Nephron progenitor cell (in vitro differentiated cells): ENCODE measurements at regions not wholly inside any gene's neighbourhood (a gene's known extent, or its start where the extent isn't known, plus 50 kb on each side); places are given as distances from the start of the nearest gene placed in this dataset.
A peak's percentile ranks its signal among the peaks of the same experiment; 100 is the strongest.
"Not testable (repeated sequence)": the region's sequence is repeated elsewhere in the genome, so short reads cannot be mapped to it uniquely, and the experiment has no call there.

Experiments
- DNase-seq: peaks from one replicate; pipeline ENCODE4 v3.0.0; 2021
- H3K27ac Mint-ChIP-seq: 2 replicates; pipeline ENCODE4 v1.8.0; 2021; ENCODE audit warnings: mild to moderate bottlenecking, moderate library complexity, mixed read lengths
- H3K27me3 Mint-ChIP-seq: 2 replicates; pipeline ENCODE4 v1.8.0; 2021; ENCODE audit warnings: mild to moderate bottlenecking, low read depth, mixed read lengths; ENCODE audit not compliant: poor library complexity
- H3K36me3 Mint-ChIP-seq: 2 replicates; pipeline ENCODE4 v1.8.0; 2021; ENCODE audit warnings: low read depth, mixed read lengths
- H3K4me1 Mint-ChIP-seq: 2 replicates; pipeline ENCODE4 v1.8.0; 2021; ENCODE audit warnings: mixed read lengths
- H3K4me3 Mint-ChIP-seq: 2 replicates; pipeline ENCODE4 v1.8.0; 2021; ENCODE audit warnings: mild to moderate bottlenecking, moderate library complexity, mixed read lengths
- H3K9me3 Mint-ChIP-seq: 2 replicates; pipeline ENCODE4 v1.8.0; 2021; ENCODE audit warnings: mild to moderate bottlenecking, moderate library complexity, mixed read lengths
- TF ChIP-seq, protein P1 (sequence below): fragments of 200-600 bp; sonication (generic); IDR thresholded peaks from 2 replicates; pipeline ENCODE4 v1.5.0; 2021; ENCODE audit warnings: antibody characterized with exemption

DNA sequence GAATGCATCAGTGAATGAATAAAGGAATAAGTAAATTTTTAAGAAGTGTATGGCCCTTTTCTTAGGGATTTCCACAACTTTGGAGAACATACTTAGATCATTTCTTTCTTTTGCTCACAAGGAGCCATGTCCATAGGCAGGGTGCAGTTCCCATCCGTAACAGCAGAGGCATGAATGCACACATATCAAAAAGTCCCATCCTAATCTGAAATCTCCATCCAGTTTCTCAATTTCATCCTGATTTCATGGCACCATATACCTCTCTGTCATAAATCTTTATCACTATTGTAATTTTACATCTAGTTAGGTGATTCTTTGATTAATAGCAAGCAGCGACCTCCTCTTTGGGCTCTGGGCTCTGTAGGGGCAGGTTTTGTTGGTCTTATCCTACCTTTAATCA, 359.2 kb downstream of the RRAGC start:
- no peaks in the 10 kb centered on the region for H3K36me3 Mint-ChIP-seq
- peaks cover 31% of the 10 kb centered on the region for H3K4me1 Mint-ChIP-seq
- no peaks in the 10 kb centered on the region for H3K9me3 Mint-ChIP-seq
- TF ChIP-seq, protein P1, sequence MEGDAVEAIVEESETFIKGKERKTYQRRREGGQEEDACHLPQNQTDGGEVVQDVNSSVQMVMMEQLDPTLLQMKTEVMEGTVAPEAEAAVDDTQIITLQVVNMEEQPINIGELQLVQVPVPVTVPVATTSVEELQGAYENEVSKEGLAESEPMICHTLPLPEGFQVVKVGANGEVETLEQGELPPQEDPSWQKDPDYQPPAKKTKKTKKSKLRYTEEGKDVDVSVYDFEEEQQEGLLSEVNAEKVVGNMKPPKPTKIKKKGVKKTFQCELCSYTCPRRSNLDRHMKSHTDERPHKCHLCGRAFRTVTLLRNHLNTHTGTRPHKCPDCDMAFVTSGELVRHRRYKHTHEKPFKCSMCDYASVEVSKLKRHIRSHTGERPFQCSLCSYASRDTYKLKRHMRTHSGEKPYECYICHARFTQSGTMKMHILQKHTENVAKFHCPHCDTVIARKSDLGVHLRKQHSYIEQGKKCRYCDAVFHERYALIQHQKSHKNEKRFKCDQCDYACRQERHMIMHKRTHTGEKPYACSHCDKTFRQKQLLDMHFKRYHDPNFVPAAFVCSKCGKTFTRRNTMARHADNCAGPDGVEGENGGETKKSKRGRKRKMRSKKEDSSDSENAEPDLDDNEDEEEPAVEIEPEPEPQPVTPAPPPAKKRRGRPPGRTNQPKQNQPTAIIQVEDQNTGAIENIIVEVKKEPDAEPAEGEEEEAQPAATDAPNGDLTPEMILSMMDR, result peak; percentile 62
- no peak overlapping the region for H3K27ac Mint-ChIP-seq
- H3K4me3 Mint-ChIP-seq, result no peak overlapping the region
- H3K27me3 Mint-ChIP-seq, result peaks cover 50% of the 10 kb centered on the region
- no peak for DNase-seq

DNA sequence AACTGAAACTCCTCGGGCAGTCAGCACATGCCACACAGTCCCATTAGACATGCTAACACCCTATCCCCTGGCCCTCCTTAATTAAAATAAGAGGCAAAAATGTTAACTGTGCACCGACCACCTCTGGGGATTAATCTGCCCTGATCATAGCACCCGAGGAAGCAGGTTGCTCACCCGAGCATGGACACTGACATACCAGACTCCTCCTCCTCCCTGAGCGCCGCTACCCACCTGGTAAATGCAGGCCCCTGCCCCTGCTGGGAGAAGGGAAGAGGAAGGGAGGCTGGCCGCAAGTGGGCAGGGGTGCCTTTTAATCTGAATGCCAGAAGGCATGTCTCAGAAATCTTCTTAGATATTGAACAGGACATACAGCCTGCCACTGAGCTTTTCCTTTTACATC, 360.9 kb downstream of the RRAGC start:
- no peaks in the 10 kb centered on the region for H3K9me3 Mint-ChIP-seq
- peak overlapping the region; percentile 8 for H3K4me3 Mint-ChIP-seq
- peaks cover 42% of the 10 kb centered on the region for H3K27me3 Mint-ChIP-seq
- H3K36me3 Mint-ChIP-seq, result no peaks in the 10 kb centered on the region
- DNase-seq, result peak; percentile 37
- peaks cover 31% of the 10 kb centered on the region for H3K4me1 Mint-ChIP-seq
- TF ChIP-seq, protein P1, result no peak
- no peak overlapping the region for H3K27ac Mint-ChIP-seq

DNA sequence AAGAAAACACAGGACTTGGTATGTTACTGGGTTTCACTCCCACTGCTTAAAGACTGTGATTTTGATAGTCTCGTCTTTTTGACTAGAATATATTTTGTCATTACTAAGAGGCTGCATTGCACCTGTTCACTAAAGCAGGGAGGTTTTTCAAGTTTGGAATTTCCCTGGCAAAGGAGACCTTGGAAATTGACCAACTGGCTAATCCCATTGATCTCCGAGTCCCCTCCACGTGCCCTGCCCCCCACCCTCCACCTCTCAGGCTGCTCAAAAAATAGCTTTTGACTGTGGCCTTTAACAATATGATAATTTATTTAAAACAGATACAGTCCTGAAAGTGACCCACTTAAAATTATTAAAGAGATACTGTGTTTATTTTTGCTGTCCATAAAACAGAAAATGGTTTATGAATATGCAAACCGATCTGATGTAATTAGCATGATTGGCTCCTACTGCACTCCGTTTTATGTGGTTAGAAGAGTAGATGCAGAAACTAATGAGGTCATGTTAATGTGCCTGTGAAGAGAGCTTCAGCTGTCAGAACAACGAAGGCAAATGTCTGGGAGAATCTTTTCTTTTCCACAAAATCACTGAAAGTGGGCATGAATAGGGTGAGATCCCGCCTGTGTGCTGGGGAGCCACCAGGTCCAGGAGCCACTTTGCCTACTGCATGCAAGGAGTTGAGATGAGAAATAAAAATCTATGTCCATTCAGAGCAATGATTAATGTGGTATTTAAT, 361.5 kb downstream of the RRAGC start:
- Mint-ChIP-seq H3K4me3 (no peak overlapping the region), H3K27ac (no peak overlapping the region), H3K4me1 (peaks cover 31% of the 10 kb centered on the region), H3K36me3 (no peaks in the 10 kb centered on the region), H3K9me3 (no peaks in the 10 kb centered on the region), H3K27me3 (peaks cover 41% of the 10 kb centered on the region)
- DNase-seq, result no peak
- TF ChIP-seq, protein P1, result no peak

DNA sequence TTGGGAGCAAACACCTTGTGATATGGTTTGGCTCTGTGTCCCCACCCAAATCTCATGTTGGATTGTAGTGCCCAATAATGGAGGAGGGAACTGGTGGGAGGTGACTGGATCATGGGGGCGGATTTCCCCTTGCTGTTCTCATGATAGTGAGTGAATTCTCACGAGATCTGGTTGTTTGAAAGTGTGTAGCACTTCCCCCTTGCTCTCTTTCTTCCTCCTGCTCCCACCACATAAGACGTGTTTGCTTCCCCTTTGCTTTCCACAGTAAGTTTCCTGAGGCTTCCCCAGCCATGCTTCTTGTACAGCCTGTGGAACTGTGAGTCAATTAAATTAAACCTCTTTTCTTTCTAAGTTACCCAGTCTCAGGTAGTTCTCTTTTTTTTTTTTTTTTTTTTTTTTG, 366.3 kb downstream of the RRAGC start:
- Mint-ChIP-seq H3K27me3 (peaks cover 37% of the 10 kb centered on the region), H3K4me1 (peaks cover 16% of the 10 kb centered on the region), H3K27ac (peak overlapping the region; percentile 64)
- not testable (repeated sequence) for DNase-seq, H3K9me3 Mint-ChIP-seq, H3K4me3 Mint-ChIP-seq, H3K36me3 Mint-ChIP-seq

DNA sequence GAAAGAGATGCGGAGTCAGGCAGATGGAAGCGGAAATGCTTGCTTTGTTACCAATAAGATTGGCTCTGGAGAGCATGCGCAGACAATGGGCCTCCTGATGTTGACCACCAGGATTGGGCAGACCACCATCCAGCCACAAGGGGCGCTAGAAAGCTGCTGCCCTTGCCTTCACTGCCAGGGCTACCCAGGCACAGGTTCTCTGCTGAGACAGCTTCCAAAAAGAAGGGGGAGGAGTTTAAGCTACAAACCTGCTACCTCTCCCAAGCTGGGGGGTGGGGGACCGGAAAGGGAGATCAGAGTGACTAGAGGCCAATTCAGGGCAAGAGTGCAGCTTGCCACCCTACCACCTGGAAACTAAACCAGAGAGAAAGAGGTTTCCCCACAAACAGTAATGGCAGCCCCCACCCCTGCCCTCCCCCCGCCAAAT, 369.7 kb downstream of the RRAGC start:
- no peak overlapping the region for H3K4me3 Mint-ChIP-seq
- H3K27ac Mint-ChIP-seq, result no peak overlapping the region
- H3K9me3 Mint-ChIP-seq, result peaks cover 5% of the 10 kb centered on the region
- H3K27me3 Mint-ChIP-seq, result peaks cover 57% of the 10 kb centered on the region
- peaks cover 15% of the 10 kb centered on the region for H3K4me1 Mint-ChIP-seq
- TF ChIP-seq, protein P1, result peak; percentile 56
- DNase-seq, result peak; percentile 69
- no peaks in the 10 kb centered on the region for H3K36me3 Mint-ChIP-seq

DNA sequence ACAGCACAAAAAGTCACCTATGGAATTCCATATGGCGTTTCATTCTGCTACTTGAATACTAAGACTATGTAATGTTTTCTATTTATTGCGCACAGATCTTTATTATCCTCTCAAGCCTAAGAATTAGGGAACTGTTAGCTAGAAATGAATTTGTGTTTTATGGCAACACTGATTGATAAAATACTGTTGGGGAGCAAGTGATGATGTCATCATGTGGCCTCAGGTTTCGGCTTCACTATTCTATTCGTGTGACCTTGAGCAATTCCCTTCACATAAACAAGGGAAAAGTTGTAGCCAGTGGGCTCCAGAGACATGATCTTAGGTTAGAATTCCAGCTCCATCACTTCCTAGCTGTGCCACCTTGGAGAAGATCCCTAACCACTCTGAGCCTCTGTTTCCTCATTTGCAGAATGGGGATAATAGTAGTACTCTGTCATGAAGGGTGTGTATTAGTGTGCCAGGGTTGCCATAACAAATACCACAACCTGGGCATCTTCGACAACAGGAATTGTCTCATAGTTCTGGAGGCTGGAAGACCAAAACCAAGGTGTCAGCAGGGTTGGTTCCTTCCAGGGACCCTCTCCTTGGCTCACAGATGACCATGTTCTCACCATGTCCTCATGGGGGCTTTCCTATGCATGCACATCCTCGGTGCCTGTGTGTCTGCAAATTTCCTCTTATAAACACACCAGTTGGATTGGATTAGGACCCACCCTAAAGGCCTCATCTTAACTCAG, 371.2 kb downstream of the RRAGC start:
- H3K27me3 Mint-ChIP-seq, result peaks cover 50% of the 10 kb centered on the region
- H3K4me3 Mint-ChIP-seq, result no peak overlapping the region
- peaks cover 5% of the 10 kb centered on the region for H3K9me3 Mint-ChIP-seq
- TF ChIP-seq, protein P1, result no peak
- no peak overlapping the region for H3K27ac Mint-ChIP-seq
- H3K36me3 Mint-ChIP-seq, result no peaks in the 10 kb centered on the region
- H3K4me1 Mint-ChIP-seq, result peaks cover 20% of the 10 kb centered on the region
- no peak for DNase-seq
